KMS-11 (cell line): ENCODE measurements at regions not wholly inside any gene's neighbourhood (a gene's known extent, or its start where the extent isn't known, plus 50 kb on each side); places are given as distances from the start of the nearest gene placed in this dataset.

ENCODE experiments used
- H2AFZ ChIP-seq: fragments of 200-600 bp; sonication (generic); 2 replicates; pipeline ENCODE4 v1.6.1; 2016; ENCODE audit warnings: antibody characterized with exemption, mixed run types, low read depth
- H3K27ac ChIP-seq: fragments of 200-600 bp; sonication (generic); 2 replicates; pipeline ENCODE4 v1.6.1; 2016; ENCODE audit warnings: mild to moderate bottlenecking, mixed run types
- H3K27me3 ChIP-seq: fragments of 200-600 bp; sonication (generic); 2 replicates; pipeline ENCODE4 v1.6.1; 2017; ENCODE audit warnings: mild to moderate bottlenecking, low read depth, mixed run types, moderate library complexity; ENCODE audit not compliant: insufficient read depth
- H3K36me3 ChIP-seq: fragments of 200-600 bp; sonication (generic); 2 replicates; pipeline ENCODE4 v1.6.1; 2017; ENCODE audit warnings: mild to moderate bottlenecking, mixed run types; ENCODE audit not compliant: insufficient read depth
- H3K4me1 ChIP-seq: fragments of 200-600 bp; sonication (generic); 2 replicates; pipeline ENCODE4 v1.6.1; 2016; ENCODE audit warnings: mild to moderate bottlenecking, low read depth, mixed run types; ENCODE audit not compliant: poor library complexity, severe bottlenecking
- H3K4me2 ChIP-seq: fragments of 200-600 bp; sonication (generic); 2 replicates; pipeline ENCODE4 v1.7.0; 2016; ENCODE audit warnings: mild to moderate bottlenecking, mixed run types
- H3K4me3 ChIP-seq: fragments of 200-600 bp; sonication (generic); IDR thresholded peaks from 2 replicates; pipeline ENCODE4 v1.6.1; 2017; ENCODE audit warnings: low read depth, low read length, mixed read lengths; ENCODE audit not compliant: insufficient read depth
- H3K79me2 ChIP-seq: fragments of 200-600 bp; sonication (generic); 2 replicates; pipeline ENCODE4 v1.6.1; 2016; ENCODE audit warnings: low read depth, mixed run types; ENCODE audit not compliant: insufficient read depth
- H3K9ac ChIP-seq: fragments of 200-600 bp; sonication (generic); 2 replicates; pipeline ENCODE4 v1.6.1; 2016; ENCODE audit warnings: mild to moderate bottlenecking, mixed run types
- H4K20me1 ChIP-seq: fragments of 200-600 bp; sonication (generic); 2 replicates; pipeline ENCODE4 v1.6.1; 2016; ENCODE audit warnings: mild to moderate bottlenecking, mixed run types; ENCODE audit not compliant: insufficient read depth
- TF ChIP-seq, protein P1 (sequence below): fragments of 200-600 bp; sonication (generic); conservative IDR thresholded peaks from 2 replicates; pipeline ENCODE4 v1.6.1; 2017; ENCODE audit warnings: low read depth, mild to moderate bottlenecking, antibody characterized with exemption, low read length, moderate library complexity, mixed read lengths

DNA sequence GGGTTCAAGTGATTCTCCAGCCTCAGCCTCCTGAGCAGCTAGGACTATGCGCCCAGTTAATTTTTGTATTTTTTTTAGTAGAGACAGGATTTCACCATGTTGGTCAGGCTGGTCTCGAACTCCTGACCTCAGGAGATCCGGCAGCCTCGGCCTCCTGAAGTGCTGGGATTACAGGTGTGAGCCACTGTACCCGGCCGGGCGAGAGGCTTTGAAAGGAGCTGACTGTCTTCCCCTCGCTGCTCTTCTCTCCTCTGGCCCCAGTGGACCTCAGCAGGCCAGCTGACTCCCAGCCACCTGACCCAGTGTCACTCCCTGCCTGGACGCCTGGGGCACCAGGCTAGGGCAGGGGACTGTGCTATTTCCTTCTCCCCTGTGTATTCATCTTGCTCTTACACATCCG lies 89.5 kb upstream of the ANKRD55 start:
- H3K36me3 ChIP-seq = no peaks in the 10 kb centered on the region
- no peak overlapping the region for H2AFZ ChIP-seq
- H3K4me3 ChIP-seq = no peak overlapping the region
- H4K20me1 ChIP-seq = no peaks in the 10 kb centered on the region
- H3K79me2 ChIP-seq = no peaks in the 10 kb centered on the region
- H3K27me3 ChIP-seq = no peaks in the 10 kb centered on the region
- peaks cover 20% of the 10 kb centered on the region for H3K4me1 ChIP-seq
- no peak overlapping the region for H3K27ac ChIP-seq
- TF ChIP-seq, protein P1, sequence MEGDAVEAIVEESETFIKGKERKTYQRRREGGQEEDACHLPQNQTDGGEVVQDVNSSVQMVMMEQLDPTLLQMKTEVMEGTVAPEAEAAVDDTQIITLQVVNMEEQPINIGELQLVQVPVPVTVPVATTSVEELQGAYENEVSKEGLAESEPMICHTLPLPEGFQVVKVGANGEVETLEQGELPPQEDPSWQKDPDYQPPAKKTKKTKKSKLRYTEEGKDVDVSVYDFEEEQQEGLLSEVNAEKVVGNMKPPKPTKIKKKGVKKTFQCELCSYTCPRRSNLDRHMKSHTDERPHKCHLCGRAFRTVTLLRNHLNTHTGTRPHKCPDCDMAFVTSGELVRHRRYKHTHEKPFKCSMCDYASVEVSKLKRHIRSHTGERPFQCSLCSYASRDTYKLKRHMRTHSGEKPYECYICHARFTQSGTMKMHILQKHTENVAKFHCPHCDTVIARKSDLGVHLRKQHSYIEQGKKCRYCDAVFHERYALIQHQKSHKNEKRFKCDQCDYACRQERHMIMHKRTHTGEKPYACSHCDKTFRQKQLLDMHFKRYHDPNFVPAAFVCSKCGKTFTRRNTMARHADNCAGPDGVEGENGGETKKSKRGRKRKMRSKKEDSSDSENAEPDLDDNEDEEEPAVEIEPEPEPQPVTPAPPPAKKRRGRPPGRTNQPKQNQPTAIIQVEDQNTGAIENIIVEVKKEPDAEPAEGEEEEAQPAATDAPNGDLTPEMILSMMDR = no peak
- H3K9ac ChIP-seq = no peak overlapping the region
- no peak overlapping the region for H3K4me2 ChIP-seq

DNA sequence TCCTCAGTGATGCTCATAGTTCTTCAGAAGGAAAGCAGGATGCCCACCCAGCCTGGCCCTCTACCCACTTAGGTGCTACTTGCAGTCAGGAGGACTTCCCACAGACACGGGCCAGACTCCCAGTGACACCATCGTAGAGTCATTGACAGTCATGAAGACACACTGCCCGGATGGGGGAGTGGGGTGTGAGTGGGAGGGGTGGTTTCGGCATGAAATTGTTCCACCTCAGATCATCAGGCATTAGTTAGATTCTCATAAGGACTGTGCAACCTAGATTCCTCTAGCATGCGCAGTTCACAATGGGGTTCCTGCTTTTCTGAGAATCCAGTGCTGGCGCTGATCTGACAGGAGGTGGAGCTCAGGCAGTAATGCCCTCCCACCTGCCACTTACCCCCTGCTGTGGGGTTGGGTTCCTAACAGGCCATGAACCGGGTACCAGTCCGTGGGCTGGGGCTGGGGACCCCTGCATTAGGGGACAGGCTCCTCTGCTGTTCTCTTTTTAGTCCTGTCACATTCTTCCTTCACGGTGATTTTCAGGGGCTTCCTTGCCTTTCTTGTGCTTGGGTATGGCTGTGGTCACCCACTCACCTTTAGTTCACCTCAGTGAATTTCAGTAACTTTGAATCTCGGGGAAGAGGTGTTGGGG lies 88.2 kb upstream of the ANKRD55 start:
- TF ChIP-seq, protein P1 = no peak
- peaks cover 14% of the 10 kb centered on the region for H3K4me1 ChIP-seq
- no peak overlapping the region for H3K4me2 ChIP-seq
- H3K27me3 ChIP-seq = no peaks in the 10 kb centered on the region
- no peaks in the 10 kb centered on the region for H3K36me3 ChIP-seq
- H3K79me2 ChIP-seq = no peaks in the 10 kb centered on the region
- H2AFZ ChIP-seq = no peak overlapping the region
- no peak overlapping the region for H3K27ac ChIP-seq
- H3K4me3 ChIP-seq = no peak overlapping the region
- no peak overlapping the region for H3K9ac ChIP-seq
- H4K20me1 ChIP-seq = no peaks in the 10 kb centered on the region

DNA sequence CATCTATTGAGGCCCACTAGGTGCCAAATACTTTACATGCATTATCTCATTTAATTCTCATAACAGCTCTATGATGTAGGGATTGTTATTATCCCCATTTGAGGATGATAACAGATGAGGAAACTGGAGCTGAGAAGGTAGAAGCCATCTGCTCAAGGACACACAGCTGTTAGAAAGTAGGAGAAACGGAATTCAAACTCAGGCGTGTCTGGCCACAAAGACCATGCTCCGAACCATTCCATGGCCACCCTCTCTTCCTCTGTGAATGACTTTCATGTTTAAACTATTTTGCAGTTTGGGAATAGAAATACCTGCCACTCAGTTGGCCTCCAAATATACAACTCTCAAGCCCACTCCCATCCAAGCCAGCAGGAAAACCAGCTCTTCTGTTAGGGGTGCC lies 87.6 kb upstream of the ANKRD55 start:
- H3K27me3 ChIP-seq = no peaks in the 10 kb centered on the region
- H3K4me3 ChIP-seq = no peak overlapping the region
- H3K36me3 ChIP-seq = no peaks in the 10 kb centered on the region
- H3K79me2 ChIP-seq = no peaks in the 10 kb centered on the region
- no peak overlapping the region for H3K9ac ChIP-seq
- H4K20me1 ChIP-seq = no peaks in the 10 kb centered on the region
- no peak overlapping the region for H3K27ac ChIP-seq
- H3K4me2 ChIP-seq = no peak overlapping the region
- no peak overlapping the region for H2AFZ ChIP-seq
- peaks cover 14% of the 10 kb centered on the region for H3K4me1 ChIP-seq
- TF ChIP-seq, protein P1 = no peak

DNA sequence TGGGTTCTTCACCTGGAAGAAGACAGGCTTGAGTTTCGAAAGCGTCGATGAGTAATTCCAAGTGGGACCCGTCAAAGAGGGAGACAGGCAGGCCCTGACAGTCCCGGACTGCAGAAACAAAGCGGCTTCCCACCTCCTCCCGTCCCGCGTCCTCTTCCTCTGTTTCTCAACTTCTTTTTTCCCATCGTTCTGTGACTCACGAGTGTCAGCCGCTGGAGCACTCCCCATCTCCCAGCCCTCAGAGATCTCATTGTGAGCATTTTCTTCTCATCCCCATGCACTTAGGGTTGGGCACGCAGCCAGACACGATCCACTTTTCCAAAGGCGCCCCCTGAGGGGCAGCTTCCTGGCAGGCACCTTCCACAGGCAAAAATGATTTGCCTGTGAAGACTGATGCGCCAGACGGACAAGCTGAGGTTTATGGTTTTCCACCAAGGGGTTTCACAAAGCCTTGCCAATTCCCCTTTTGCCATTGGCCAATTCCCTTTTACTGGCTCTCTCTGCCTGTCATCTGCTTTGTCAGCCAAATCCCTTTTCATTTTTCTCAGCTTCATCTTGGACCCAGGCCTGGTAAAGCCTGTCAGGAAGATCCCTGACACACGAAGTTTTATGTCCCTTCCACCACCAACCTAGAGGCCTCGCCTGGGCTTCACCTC lies 86.5 kb upstream of the ANKRD55 start:
- TF ChIP-seq, protein P1 = no peak
- Histone ChIP-seq H3K4me1 (peaks cover 14% of the 10 kb centered on the region), H3K27me3 (no peaks in the 10 kb centered on the region), H3K4me3 (no peak overlapping the region), H3K79me2 (no peaks in the 10 kb centered on the region), H3K4me2 (no peak overlapping the region), H3K36me3 (no peaks in the 10 kb centered on the region), H3K9ac (no peak overlapping the region), H4K20me1 (no peaks in the 10 kb centered on the region), H3K27ac (no peak overlapping the region), H2AFZ (no peak overlapping the region)
